ENCODE measurements at regions not wholly inside any gene's neighbourhood (a gene's known extent, or its start where the extent isn't known, plus 50 kb on each side); places are given as distances from the start of the nearest gene placed in this dataset.

GRCh38 chr5:91494447-91494996, 111.4 kb upstream of the ARRDC3 start:
- TF ChIP-seq, protein P1, sequence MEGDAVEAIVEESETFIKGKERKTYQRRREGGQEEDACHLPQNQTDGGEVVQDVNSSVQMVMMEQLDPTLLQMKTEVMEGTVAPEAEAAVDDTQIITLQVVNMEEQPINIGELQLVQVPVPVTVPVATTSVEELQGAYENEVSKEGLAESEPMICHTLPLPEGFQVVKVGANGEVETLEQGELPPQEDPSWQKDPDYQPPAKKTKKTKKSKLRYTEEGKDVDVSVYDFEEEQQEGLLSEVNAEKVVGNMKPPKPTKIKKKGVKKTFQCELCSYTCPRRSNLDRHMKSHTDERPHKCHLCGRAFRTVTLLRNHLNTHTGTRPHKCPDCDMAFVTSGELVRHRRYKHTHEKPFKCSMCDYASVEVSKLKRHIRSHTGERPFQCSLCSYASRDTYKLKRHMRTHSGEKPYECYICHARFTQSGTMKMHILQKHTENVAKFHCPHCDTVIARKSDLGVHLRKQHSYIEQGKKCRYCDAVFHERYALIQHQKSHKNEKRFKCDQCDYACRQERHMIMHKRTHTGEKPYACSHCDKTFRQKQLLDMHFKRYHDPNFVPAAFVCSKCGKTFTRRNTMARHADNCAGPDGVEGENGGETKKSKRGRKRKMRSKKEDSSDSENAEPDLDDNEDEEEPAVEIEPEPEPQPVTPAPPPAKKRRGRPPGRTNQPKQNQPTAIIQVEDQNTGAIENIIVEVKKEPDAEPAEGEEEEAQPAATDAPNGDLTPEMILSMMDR (conservative IDR thresholded peaks at IDR 0.05 in 1 of 2, IDR thresholded peaks at IDR 0.05 in 1 of 2; ENCODE audit: extremely low read depth in 1 of 2, insufficient read depth in 1 of 2, low read depth in 1 of 2, low read length in 2 of 2), result no peak
- TF ChIP-seq EZH2 (IDR thresholded peaks at IDR 0.05; ENCODE audit: borderline replicate concordance, low read length), result no peak
